Esophagus mucosa (tissue), 1 donor: ENCODE measurements at regions not wholly inside any gene's neighbourhood (a gene's known extent, or its start where the extent isn't known, plus 50 kb on each side); places are given as distances from the start of the nearest gene placed in this dataset.

Experiments used
- ATAC-seq: fragments of 200-7000 bp; cut with Tn5 transposase; one replicate; pipeline ENCODE4 v1.9.1; 2020
- donor health status: DM: yes; HTN: yes; CAD: no.

DNA sequence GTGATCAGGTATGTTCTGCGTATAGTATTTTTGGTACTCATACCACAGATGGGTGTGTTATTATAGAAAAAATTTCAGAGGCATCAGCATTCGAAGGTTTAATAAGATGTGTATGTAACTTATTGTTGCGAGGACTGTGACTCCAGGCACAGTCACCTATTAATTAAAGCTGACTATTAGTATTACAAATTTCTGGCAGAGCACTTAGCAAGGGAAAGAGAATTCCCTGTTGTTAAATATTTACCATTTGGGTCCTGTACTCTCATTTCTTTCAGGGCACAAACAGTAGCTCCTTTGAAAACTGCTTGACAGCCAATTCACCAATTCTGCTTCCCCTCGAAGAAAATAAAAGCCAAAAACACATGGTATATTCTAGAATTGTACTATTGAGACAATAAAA lies 653.8 kb downstream of the ELAVL2 start:
- ATAC-seq, result no peak

DNA sequence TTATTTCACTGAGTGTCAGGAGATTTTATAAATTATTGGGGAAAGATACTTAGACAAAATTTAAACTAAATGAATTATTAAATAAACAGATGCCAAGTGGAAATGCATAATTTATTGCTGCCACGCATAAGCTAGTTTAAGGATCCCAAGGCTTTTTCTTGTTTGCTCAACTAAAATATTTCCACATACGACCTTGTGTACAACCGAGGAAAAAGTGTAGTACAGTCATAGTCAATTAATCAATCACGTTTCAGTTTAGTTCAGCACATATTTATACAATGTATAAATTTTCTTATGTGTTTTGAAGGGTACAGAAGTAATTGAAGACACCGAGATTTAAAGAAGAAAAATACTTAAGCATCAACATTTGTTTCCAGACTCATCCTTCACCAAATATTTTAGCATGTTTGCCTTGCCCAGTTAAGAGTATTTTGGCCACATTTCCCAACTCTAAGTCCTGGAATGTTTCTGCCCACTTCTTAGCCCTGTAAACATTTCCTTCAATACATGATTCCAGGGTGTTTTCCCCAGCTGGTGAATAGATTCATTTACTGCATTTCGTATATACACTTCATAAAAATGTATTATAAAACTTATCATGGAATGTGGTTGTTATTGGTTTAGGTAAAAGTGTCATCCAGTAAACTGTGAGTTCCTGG lies 652.9 kb downstream of the ELAVL2 start:
- no peak for ATAC-seq

DNA sequence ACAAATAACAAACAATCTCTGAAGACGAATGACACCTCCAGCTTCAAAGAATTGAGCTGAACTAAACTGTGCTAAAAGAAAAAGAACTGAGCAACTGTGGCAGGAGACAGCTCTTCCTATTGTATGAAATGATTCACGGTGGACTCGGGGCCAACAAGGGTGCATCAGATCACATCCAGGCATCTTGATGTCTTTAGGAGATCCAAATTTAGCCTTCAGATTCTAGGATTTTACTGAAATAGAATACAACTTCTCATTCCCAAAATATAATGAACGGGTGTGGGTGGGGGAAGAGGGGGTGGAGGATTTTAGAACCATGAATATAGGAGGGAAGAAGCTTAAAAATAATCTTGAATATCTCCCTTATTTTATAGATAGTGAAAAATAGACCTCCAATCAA lies 631.8 kb downstream of the ELAVL2 start:
- no peak for ATAC-seq

DNA sequence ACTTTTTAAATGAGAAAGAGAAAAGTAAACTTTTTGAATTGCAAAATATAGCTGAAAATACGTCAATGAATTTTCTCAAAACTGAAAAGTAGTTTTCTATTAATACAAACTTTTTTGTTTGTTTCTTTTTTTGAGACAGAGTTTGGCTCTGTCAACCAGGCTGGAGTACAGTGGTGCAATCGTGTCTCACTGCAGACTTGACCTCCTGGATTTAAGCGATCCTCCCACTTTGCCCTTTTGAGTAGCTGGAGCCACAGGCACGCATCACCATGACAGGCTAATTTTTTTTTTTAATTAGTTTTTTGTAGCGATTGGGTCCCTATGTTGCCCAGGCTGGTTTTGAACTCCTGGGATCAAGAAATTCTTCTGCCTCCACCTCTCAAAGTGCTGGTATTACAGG lies 610.4 kb downstream of the ELAVL2 start:
- no peak for ATAC-seq

DNA sequence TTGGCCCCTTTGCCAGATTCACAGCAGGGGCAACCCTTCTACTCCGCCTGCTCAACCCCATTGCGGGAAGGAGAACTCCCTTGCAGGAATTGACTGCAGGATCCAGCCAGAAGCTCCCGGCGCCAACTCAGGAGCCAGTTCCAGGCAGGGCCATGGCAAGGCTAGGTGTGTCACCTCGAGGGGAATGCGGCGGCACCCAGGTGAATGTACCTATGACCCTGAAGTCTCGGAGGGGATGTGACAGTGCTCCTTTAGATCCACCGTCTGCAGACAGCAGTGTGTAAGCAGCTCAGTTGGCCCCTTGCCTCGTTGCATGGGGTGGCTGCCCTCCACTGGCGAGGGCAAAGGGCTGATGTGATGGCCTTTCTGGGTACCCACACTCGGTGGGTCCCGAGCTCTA lies 606.6 kb downstream of the ELAVL2 start:
- ATAC-seq, result no peak

DNA sequence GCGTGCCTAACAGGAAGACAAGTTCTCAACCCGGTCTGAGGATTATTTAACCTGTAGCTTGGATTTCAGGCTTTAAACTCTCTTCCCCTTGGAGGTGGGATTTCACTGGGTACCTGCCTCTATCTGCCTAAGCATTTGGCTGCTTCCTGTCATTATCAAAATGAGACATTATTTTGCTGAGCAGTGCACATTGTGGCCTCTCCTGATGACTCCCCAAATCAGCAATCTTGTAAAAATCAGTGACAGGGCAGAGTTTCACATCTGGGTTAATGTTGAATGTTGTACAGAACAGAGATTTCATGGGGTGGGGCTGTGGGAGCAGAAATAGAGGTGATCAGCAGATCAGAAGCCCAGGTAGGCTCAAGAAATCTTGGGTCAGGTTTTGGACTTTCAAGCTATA lies 605.9 kb downstream of the ELAVL2 start:
- ATAC-seq, result no peak

DNA sequence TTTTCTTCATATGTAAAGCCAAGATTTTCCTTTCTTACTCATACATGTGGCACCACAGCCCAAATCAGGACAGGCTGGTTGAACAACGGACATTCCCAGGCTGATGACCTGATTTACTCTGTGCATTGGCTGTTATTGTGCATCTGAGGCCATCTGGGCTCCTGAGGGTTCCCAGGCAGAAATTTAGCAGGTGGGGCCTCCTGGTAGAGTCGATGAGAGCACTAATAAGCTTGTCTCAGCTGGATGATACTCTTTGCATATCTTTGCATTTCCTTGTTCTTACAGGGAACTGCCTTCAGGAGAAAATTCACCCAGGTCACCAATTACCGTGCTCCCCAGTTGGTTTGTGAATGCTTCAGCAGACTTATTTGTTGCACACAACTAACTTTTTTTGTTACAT lies 605.1 kb downstream of the ELAVL2 start:
- ATAC-seq, result no peak

DNA sequence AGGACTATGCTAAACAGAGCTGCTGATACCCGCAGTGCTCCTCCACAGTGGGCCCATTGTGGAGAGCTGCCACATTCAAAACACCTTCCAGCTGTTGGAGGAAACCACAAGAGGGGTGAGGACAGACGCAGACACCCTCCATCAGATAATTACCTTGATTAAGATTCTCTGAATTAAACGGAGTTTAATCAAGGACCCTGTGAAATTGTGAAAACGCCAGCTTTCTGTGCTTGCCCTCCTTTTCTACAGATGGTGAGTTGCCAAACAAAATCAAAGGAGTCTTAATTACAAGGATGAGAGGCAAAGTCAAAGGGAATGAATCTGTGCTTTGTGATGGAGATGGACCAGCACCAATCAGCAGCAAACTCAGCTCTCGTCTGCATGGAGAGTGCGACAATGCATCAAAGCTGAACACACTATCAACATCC lies 596.1 kb downstream of the ELAVL2 start:
- no peak for ATAC-seq

DNA sequence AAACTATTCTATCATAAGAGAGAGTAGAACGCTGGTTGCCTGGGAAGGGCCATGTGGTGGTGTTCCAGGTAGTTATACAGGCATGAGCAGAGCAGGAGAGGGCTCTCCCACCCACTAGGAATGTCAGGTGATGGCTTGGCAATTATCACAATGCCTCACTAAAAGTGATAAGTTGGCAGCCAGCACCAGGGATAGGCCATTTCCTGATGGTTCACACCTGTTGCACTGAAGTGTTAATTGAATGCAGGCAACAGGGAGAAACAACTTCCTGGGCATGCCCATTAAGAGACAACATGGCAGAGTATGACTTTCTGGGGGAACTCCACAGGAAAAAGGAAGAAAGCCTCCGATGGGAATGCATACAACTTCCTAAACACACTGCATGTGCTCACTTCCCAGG lies 593.2 kb downstream of the ELAVL2 start:
- ATAC-seq, result no peak

DNA sequence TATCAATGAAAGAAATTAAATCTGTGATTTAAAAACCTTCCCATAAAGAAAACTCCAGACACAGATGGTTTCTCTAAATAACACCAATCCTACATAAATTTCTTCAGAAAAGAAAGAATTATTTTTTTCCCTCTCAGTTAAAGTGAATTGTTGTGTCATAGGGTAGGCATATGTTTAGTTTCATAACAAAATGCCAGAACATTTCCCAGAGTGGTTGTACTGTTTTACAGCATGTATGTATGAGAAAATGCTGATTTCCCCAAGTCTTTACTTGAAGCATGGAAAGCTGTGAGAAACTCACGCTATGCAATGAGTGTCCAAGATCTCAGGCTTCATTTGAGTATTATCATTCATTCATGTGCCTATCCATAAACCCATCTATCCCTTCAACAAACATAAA lies 582.5 kb downstream of the ELAVL2 start:
- no peak for ATAC-seq

DNA sequence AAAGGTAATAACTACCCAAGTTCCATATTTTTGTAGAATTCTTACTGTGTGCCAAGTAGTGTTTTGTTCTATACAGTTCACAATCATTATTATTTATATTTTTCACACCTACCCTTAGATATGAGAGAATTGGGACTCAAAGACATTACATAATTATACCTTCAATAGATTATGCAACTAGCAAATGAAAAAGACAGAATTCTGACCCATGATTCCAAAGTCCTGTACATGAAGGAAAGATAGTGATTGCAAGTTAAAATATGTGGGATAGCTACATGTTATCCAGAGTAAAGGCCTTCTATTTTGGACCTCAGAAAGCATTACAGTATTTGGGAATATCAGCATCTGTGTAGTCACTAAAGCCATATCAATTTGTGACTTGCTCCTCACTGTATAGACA lies 581.0 kb downstream of the ELAVL2 start:
- ATAC-seq, result no peak

DNA sequence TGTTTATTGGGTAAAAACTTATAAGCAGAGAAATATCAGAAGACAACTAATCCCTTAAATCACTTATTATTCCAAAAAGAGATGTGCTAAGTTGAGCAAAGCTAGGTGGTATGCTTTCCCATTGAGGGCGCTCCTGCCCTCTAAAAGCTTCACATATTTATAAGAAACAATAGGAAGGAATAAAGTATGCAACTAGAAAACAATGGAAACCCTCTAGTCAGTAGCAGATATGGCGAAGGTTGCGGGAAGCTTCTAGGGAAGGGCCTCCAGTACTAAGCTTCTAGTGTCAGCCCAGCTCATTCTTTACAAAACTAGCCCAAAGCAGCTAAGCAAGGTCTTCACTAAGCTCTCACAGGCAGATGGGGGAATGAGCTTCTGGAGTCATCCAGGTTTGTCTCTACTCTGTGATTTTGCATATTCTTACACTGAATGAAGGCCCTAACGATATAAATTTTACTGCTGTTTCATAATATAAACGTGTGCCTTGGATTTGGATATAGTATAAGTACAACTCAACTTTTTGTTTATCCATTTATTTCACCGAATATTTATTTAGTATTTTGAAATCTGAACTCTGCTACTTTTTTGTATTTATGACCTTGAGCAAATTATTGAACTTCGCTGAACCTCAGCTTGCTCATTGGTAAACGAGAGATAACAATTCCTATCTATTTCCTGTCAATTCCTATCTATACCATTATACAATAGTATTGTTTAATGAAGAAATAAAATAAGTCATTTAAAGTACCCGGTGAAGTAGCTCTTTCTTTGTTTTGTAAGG lies 571.4 kb downstream of the ELAVL2 start:
- ATAC-seq, result no peak

DNA sequence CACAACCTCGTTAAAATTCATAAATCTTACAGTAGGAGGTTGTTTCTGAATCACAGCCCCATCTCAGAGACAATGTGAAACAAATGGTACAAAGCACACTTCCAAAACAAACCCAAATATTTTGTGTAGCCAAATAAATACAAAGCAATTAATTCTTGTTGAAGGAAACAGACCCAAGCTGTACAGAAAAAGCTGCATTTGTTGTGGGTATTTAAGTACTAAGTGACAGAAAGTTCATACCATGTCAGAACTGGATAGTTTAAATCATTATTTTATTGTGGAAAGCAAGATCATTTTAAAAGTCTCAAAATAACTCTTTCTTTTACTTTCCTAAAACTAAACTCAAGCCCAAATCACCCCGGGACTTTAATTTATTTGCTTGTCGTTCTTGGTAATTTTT lies 570.7 kb downstream of the ELAVL2 start:
- no peak for ATAC-seq

DNA sequence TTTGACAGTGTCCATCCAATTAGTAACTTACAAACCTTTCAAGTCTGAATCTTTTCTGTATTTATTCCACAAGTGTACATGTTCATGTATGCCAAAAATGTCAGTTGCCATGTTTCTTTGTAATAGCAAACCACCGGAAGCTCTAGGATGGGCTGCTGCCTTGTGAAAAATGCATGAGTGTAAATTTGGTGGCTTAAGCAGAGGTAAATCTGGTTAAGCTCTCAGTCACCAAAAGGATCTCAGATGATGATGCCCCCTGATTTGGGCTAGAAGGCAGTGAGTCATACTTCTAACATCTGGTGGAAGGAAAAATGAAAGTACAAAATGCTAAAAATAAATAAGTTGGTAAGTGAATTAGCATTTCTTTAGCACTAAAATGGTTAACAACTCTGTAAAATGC lies 567.5 kb downstream of the ELAVL2 start:
- no peak for ATAC-seq

DNA sequence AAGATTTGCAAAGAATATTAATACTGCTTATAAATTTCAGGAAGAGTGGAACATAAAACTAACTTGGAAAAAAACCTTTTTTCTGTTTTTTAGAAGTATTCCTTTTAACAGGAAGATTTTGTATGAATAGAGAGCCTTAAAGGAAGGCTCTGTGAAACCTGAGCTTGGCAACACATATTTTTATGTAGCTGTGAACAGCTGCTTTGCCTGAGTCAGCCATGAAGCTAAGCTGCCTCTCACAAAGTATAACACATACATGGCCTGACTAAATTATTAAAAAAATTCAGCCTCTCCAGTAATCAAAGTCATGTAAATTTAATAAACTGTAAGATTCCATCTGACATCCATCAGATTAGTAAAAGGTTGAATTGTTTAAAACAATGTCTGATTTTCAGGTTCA lies 547.5 kb downstream of the ELAVL2 start:
- ATAC-seq, result no peak

DNA sequence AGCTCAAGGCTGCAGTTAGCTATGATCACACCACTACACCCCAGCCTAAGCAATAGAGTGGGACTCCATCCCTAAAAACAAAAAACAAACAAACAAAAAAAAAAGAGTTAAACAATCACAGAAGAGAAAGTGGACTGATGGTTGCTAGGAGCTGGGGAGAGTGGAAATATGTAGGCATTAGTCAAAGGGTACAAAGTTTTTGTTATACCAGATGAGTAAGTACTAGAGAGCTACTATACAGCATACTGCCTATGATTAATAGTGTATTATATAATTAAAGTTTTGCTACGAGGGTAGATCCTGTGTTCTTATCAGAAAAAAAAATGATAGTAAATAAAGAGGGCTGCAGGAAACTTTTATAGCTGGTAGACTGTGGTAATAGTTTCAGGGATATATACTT lies 538.6 kb downstream of the ELAVL2 start:
- ATAC-seq, result no peak

DNA sequence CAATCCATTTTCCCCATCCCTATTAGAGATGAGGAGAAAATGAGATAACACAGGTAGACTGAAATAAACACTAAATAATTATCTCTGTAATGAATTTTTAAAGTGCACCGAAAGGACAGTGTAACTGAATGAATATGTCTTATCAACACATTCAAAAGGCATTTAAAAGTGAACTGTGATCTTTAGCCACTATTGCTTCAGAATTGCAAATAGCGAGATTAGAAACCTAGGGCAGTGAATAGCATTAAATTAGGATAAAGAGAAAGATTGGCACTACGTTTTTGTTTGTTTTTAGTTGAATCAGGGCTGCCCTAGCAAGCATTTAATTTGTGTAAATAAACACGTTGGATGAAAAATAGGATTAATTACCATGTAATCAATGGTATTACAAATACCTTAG lies 537.5 kb downstream of the ELAVL2 start:
- ATAC-seq, result no peak

DNA sequence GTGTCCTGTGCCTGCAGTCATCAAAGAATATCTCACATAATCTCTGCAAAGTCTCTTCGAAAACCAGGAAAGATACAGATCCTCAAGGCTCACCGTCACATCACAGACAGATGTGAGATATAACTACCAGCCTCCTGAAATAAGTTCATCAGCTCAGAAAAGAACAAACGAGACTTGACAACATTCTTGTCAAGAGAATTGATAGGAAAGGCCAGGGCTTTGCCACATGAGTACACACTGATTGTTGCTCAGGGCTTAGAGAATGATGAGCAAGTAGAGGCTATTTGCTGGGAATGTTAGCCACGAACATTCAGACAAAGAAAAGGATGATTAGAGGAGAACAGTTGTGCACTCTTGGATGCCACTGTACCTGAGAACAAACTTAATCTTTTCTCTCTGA lies 535.1 kb downstream of the ELAVL2 start:
- no peak for ATAC-seq

DNA sequence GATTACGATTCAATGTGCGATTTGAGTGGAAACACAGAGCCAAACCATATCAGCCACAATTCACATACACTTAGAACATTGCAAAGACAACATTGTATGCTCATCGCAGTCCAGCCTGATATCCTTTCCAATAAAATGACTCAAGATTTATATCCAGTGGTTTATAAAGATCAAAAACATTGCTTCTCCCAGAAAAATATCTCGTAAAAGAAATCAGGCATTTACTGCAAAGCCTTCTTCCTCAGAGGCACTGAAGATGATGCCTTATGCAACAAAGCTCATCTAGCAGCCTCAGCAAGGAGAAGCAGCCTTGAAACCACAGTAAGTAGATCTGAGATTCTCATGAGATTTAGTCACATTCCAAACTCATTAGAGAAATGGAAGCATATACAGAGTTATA lies 523.8 kb downstream of the ELAVL2 start:
- no peak for ATAC-seq

DNA sequence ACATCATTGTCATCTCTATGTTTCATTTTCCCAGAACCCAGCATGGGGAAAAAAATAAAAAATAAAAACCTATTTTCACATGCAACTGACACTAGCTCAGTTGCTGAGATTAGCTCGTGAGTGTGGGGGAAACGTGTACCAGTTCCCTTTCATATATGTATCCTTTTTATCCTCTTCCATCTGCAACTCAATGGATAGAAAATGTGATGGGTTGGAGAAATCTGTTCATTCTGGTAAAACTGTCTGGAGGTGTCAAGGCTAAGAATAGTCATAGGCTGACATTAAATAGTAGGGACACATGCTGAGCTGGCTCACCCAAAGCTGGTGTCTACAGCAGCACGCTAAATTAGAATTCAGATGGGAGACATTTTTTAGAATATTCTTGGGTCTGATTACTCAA lies 519.3 kb downstream of the ELAVL2 start:
- no peak for ATAC-seq

DNA sequence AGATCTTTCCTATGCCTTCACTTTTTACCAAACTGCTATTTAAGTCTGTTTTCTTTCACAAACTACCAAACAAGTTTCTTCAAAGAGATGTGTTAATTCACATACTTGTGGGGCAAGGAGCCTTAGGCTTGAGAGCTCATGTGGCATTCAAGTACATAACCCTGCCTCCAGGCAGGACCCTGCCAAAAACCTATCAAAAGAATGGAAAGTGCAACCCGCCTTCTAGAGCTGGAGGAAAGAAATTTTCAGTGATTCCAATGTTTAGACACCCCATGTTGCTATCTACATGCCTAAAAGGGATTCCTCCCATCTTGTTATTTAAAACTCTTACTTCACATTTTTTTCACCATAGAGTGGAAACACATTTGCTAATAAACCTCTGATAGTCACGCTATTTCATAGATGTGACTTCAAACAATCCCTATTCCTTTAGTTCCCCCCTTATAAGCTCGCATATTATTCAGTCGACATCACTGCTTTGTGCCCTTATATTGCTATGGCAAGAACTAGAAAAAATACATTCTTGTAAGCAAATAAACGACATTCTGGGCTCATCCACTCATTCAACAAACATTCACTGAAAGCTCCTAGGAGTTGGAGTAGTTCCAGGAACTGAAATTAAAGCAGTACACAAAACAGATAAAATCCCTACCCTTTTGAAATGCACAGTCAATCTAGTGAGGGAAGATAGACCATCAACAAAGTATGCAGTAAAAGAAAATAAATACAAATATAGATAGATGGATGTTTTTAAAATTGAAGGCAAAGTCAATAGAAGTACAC lies 518.1 kb downstream of the ELAVL2 start:
- ATAC-seq, result no peak

DNA sequence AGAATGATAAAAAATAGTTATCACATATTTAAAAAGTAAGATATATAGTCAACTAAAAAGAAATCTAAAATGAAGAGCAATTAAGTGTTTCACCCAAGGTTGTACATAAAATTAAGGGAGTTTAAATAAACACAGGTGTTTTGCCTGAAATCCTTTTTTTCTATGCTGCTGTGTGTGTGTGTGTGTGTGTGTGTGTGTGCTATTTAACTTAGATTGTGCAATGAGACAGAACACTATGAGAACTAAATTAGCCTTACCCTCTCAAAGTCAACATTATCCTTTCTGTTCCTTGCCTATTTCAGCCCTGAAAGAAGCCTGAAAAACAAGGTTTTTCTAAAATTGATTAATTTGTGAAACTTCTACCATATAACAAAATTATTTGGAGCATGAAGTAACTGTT lies 516.2 kb downstream of the ELAVL2 start:
- ATAC-seq, result no peak

DNA sequence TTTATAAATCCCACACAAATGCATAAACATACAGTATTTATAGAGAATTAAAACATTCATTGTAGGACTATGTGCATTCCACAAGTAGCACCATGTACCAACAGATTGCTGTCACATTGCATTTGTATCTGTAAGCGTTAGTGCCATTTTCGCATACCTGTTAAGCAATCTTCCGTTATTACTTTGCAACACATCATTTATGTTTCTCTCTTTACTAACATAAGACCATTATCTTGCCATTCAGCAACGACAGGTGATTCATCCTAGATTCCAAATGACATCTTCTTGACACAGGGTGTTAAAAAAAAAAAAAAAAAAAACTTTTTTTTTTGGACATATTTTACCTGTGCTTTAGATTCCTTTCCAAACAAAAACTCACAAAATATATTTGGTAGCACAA lies 511.8 kb downstream of the ELAVL2 start:
- no peak for ATAC-seq

DNA sequence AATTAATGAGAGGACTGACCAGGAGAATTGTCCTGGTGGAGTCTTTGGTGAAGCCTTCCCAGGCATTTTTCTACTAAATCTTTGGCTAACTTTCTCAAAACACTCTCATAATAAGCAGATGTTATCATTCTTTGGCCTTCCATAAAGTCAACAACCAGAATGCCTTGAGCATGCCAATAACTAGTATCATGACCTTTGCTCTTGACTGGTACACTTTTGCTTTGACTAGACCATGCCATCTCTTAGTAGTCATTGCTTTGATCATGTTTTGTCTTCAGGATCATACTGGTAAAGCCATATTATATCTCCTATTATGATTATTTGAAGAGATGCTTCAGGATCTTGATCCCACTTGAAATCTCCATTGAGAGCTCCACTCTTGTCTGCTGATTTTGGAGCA lies 506.9 kb downstream of the ELAVL2 start:
- no peak for ATAC-seq
